HG03457 (cell line): ENCODE measurements at regions not wholly inside any gene's neighbourhood (a gene's known extent, or its start where the extent isn't known, plus 50 kb on each side); places are given as distances from the start of the nearest gene placed in this dataset.

Source experiments
- ATAC-seq: cut with Tn5 transposase; IDR thresholded peaks from one replicate; pipeline ENCODE4 v1.9.1; 2021; ENCODE audit warnings: moderate number of reproducible peaks; ENCODE audit not compliant: unreplicated experiment

DNA sequence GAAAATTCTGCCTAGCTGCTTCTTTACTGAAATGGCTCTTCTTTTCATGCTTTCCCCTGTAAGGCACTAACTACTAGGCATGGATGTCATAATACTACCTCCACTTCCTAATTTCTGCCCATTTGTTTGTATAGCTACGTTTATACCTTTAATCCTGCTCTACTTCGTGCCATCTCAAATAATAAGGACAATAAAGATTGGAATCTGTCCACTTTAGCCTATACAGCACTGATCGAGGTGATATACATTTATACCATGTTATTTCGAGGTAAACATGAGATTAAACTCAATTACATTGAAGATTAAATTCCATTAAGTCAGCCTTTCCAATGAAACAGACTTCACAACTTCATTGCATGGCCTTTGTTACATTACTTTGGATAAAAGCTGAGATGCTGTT is 390.6 kb upstream of the MARCKS start:
- ATAC-seq, result no peak

- no peak for ATAC-seq
These were observed 381.8 kb upstream of the MARCKS start for GRCh38 chr6:113475392-113475791.

- no peak for ATAC-seq
These were observed 380.0 kb upstream of the MARCKS start for GRCh38 chr6:113476937-113477839.

DNA sequence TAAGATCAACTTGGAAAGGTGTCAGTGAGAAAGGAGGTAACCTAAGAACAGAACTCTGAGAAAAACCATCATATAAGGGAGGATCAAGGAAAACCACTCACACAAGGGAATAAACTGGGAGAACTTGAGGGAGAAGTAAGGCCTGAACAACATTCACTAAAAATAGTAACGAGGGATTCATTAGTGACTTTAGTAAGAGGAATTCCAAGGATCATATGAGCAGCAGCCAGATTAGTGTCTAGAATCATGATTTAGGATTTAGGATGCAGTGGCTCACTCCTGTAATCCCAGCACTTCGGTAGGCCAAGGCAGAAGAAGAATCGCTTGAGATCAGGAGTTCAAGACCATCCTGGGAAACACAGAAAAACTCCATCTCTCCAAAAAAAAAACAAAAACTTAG is 376.5 kb upstream of the MARCKS start:
- ATAC-seq, result no peak

GRCh38 chr6:113481458-113481857 is 375.7 kb upstream of the MARCKS start:
- no peak for ATAC-seq

- no peak for ATAC-seq
These were observed 375.2 kb upstream of the MARCKS start for GRCh38 chr6:113481910-113482309.

GRCh38 chr6:113482771-113483170 is 374.4 kb upstream of the MARCKS start:
- ATAC-seq, result no peak

DNA sequence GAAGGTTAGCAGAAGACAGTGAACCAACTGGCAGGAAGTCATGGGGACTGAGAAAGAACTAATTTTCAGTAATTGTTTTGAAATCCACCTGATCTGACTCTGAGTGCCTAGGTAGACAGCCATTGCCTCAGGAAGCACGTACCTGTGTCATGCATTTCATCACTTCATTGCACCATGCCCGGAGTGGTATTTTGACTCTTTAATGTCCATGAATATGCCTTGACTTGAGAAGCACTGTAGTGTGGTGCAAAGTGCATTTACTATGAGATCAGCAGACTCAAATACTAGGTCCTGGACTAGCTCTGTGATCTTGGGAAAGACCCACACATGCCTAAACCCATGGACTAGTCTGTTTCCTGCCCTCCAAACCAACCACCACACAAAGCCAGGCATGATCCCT is 370.9 kb upstream of the MARCKS start:
- no peak for ATAC-seq

DNA sequence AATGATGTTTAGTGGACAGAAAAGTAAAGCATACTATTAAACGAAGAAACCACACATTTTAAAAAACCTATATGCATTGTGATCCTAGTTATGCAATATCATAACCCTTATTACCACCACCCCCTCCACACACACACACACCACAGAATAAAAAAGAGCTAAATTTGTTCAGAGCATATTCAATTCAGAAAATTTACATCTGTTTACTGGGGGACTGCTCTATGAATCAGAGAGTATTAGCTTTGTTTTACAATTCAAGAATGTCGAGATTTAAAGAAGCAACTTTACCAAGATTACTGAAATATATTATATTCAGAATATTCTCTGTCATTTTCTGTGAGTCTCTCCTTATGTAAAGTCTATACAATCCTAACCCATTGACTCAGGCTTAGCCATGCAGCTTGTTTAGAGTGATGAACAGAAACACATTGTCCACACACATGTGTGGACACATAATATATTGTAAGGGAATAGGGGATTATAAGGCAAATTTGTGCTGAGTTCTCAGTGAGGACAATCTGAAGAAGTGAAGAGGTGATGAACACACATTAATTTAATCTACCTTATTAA is 369.6 kb upstream of the MARCKS start:
- no peak for ATAC-seq

DNA sequence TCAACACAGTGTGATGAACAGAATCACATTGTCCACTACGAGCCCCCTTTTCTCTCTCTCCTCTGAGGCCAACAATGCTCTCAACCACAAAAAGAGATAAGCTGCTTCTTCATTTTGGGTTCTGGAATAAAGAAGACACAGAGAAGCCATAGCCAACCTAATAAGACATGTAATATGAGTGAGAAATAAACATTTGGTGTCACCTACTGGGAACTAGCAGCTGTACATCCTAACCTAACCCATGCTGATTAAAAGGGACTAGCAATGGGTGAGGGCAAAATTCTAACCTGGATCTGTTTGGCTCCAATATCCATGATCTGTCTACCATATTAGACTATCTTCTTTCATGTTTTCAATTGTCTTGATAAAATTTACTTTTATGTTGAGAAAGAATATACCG is 369.1 kb upstream of the MARCKS start:
- no peak for ATAC-seq

- ATAC-seq, result no peak
These were observed 368.1 kb upstream of the MARCKS start for GRCh38 chr6:113488812-113489685.

- ATAC-seq, result no peak
These were observed 367.0 kb upstream of the MARCKS start for GRCh38 chr6:113489952-113490746.

DNA sequence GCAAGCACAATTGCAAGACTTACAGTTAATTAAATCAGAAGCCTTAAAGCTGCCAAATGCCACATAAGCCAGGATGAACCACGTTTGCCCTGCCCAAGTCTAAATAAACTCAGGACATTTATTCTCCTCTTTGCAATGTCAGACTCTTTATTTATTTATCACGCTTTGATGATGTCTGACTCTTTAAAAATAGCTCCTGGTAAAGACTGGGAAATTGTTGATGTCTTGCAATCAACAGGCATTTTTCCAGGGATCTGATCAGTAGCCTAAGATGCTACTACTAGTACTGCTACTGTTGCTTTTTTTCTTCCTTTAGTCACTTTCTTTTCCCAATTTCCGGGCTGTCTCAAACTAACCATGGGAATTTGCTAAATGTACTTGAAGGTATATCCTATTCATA is 365.8 kb upstream of the MARCKS start:
- no peak for ATAC-seq

GRCh38 chr6:113493991-113494390 is 363.2 kb upstream of the MARCKS start:
- ATAC-seq, result no peak

- ATAC-seq, result no peak
These were observed 361.6 kb upstream of the MARCKS start for GRCh38 chr6:113495521-113495920.

- ATAC-seq, result no peak
These were observed 361.0 kb upstream of the MARCKS start for GRCh38 chr6:113496166-113496565.

DNA sequence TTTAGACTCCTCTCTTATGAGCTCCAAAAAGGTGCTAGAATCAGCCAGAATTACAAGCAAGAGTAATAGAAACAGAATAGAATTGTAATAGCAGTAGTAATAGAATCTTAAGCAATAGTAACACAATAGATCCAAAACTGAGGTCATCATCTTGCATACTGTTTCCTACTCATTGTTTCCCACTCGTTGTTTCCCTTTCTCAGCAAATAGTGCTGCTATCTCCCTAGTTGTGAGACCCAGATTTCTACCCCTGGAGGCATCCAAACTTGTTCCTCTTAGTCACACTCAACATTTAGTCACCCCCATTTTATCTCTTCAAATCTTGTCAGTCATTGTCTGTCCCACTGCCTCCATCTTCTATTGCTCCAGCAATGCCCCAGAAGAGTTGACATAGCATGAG is 356.9 kb upstream of the MARCKS start:
- no peak for ATAC-seq

DNA sequence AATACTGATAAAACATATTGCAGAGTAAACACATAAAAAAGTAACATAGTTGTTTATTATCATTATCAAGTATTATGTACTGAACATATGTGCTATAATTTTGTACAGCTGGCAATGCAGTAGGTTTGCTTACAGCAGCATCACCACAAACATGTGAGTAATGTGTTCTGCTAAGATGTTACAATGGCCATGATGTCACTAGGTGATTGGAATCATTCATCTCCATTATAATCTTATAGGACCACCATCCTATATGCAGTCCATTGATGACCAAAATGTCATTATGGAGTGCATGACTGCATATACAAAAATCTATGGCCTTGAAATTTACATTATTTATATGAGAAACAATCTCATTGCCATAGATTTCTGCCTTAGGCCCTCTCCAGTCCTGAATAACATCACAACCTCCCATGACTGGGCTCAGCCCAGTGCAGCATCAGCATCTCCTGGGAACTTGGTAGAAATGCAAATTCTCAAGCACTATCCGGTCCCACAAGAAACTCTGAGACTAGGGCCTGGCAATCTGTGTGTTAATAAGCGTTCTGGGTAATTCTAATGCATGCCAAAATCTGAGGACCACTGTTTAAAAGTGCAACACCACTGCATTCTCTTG is 352.0 kb upstream of the MARCKS start:
- ATAC-seq, result no peak

GRCh38 chr6:113508249-113508648 is 348.9 kb upstream of the MARCKS start:
- no peak for ATAC-seq

- no peak for ATAC-seq
These were observed 346.0 kb upstream of the MARCKS start for GRCh38 chr6:113511100-113511499.
